ENCODE measurements at regions not wholly inside any gene's neighbourhood (a gene's known extent, or its start where the extent isn't known, plus 50 kb on each side); places are given as distances from the start of the nearest gene placed in this dataset.

GRCh38 chr22:22167791-22168189 is 76.8 kb upstream of the VPREB1 start:
- TF ChIP-seq CTCF (IDR thresholded peaks at IDR 0.05) (no peak), POLR2A (IDR thresholded peaks at IDR 0.05) (no peak)
